ENCODE measurements at regions not wholly inside any gene's neighbourhood (a gene's known extent, or its start where the extent isn't known, plus 50 kb on each side); places are given as distances from the start of the nearest gene placed in this dataset.

- 42 to 46% methylated on average over 8 of the region's 8 CpGs for WGBS, 2 donors
- intact Hi-C loops (cut with DNase I; ENCODE audit: low total_unique reads), result no loop called here
These were observed 378.3 kb downstream of the MTRR start for GRCh38 chr5:8247049-8247899.

GRCh38 chr5:8253376-8253775, 384.4 kb downstream of the MTRR start:
- TF ChIP-seq POLR2A (IDR thresholded peaks at IDR 0.05) (no peak), CTCF (IDR thresholded peaks at IDR 0.05) (no peak)
- H3K4me3 ChIP-seq (ENCODE audit: low read depth, poor library complexity, severe bottlenecking), result no peak overlapping the region
- DNase-seq (ENCODE audit: low spot score in 2 of 2), result no peak
- intact Hi-C loops (cut with DNase I; ENCODE audit: low total_unique reads), result no loop called here

More at GRCh38 chr5:8247049-8247899, 378.3 kb downstream of the MTRR start:
- no peak for DNase-seq (ENCODE audit: low spot score in 2 of 2)
- TF ChIP-seq POLR2A (IDR thresholded peaks at IDR 0.05) (no peak), CTCF (IDR thresholded peaks at IDR 0.05) (no peak)
- H3K4me3 ChIP-seq (ENCODE audit: low read depth, poor library complexity, severe bottlenecking), result no peak overlapping the region

GRCh38 chr5:8254674-8255073, 385.7 kb downstream of the MTRR start:
- no peak for TF ChIP-seq CTCF (IDR thresholded peaks at IDR 0.05)
- no peak for TF ChIP-seq POLR2A (IDR thresholded peaks at IDR 0.05)
- DNase-seq (ENCODE audit: low spot score in 2 of 2), result no peak
- intact Hi-C loops (cut with DNase I; ENCODE audit: low total_unique reads), result no loop called here
- H3K4me3 ChIP-seq (ENCODE audit: low read depth, poor library complexity, severe bottlenecking), result no peak overlapping the region
- whole genome bisulfite sequencing, 2 donors, result 55 to 58% methylated on average over 2 of the region's 2 CpGs

GRCh38 chr5:8258801-8259200, 389.9 kb downstream of the MTRR start:
- WGBS, 2 donors, result 86 to 88% methylated on average over 3 of the region's 3 CpGs
- no peak overlapping the region for H3K4me3 ChIP-seq (ENCODE audit: low read depth, poor library complexity, severe bottlenecking)
- intact Hi-C loops (cut with DNase I; ENCODE audit: low total_unique reads), result no loop called here
- DNase-seq (ENCODE audit: low spot score in 2 of 2), result no peak
- TF ChIP-seq CTCF (IDR thresholded peaks at IDR 0.05) (no peak), POLR2A (IDR thresholded peaks at IDR 0.05) (no peak)

- no peak for DNase-seq (ENCODE audit: low spot score in 2 of 2)
- WGBS, 2 donors, result 85 to 88% methylated on average over 2 of the region's 2 CpGs
- no peak for TF ChIP-seq POLR2A (IDR thresholded peaks at IDR 0.05)
- no peak overlapping the region for H3K4me3 ChIP-seq (ENCODE audit: low read depth, poor library complexity, severe bottlenecking)
- intact Hi-C loops (cut with DNase I; ENCODE audit: low total_unique reads), result no loop called here
These were observed 401.3 kb downstream of the MTRR start for GRCh38 chr5:8270246-8270645.

GRCh38 chr5:8280711-8281363, 411.9 kb downstream of the MTRR start:
- H3K4me3 ChIP-seq (ENCODE audit: low read depth, poor library complexity, severe bottlenecking), result no peak overlapping the region
- no peak for DNase-seq (ENCODE audit: low spot score in 2 of 2)
- 66 to 69% methylated on average over 4 of the region's 4 CpGs for WGBS, 2 donors
- intact Hi-C loops (cut with DNase I; ENCODE audit: low total_unique reads), result no loop called here
- TF ChIP-seq CTCF (IDR thresholded peaks at IDR 0.05), result no peak

Measured in lower leg skin (tissue), 4 donors.